HG03432 (cell line): ENCODE measurements at regions not wholly inside any gene's neighbourhood (a gene's known extent, or its start where the extent isn't known, plus 50 kb on each side); places are given as distances from the start of the nearest gene placed in this dataset.
"Not testable (repeated sequence)": the region's sequence is repeated elsewhere in the genome, so short reads cannot be mapped to it uniquely, and the experiment has no call there.

ENCODE experiments used
- ATAC-seq: cut with Tn5 transposase; IDR thresholded peaks from one replicate; pipeline ENCODE4 v1.9.1; 2021; ENCODE audit warnings: mild to moderate bottlenecking, moderate library complexity; ENCODE audit not compliant: unreplicated experiment

DNA sequence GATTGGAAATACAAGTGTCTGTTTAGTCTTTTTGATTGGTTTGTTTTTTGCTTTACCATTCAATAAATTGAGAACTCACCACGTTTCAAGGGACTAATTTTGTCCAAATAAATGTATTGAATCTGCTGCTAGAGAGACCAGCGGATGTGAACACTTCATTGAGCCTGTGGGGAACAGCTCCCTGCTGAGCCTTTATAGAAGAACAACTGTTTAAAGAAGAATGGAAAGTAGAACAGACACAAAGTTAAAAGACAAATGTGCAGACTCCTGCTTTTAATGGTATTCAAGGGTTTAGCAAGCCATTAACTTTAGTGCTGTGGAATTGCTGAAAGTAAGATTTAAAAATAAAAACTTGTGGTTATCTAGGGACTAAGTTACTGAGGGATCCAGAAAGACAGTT lies 817.7 kb upstream of the B3GALT2 start:
- no peak for ATAC-seq

GRCh38 chr1:194001726-194002350 lies 815.4 kb upstream of the B3GALT2 start:
- ATAC-seq = not testable (repeated sequence)

DNA sequence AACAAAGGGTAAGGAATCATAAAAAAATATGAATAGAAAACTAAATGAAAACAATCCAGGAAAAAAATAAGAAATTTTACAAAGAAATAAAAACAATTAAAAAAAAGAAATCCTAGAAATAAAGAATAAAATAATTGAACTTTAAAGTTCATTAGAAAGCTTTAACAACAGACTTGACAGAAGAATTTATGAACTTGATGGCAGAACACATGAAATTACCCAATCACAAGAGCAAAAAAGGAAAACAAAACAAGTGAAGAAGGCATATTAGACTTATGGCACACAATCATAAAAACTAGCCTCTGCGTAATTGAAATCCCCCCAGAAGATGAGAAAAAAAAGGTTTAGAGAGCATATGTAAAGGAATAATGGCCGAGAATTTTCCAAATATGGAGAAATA lies 802.5 kb upstream of the B3GALT2 start:
- ATAC-seq = no peak

DNA sequence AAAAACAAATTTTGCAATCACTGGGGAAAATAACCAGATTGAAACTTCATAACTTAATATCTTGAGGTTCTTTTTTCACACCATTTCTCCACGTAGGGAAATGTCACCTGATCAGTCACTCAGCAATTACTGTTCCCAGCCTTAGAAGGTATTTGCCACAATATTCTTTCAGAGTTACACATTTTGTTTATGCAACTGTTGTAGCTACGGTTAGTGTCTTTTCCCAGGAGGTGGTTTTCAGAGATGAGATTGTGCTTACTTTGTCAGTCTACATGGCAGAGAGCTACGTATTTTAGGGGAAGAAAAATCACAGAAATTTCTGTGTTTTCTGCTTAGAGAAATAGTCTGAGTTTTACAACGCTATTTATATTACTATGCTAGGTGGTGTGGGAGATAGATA lies 792.8 kb upstream of the B3GALT2 start:
- no peak for ATAC-seq

- no peak for ATAC-seq
These were observed 787.9 kb upstream of the B3GALT2 start for GRCh38 chr1:193974286-193974798.

- no peak for ATAC-seq
These were observed 787.0 kb upstream of the B3GALT2 start for GRCh38 chr1:193973428-193973827.

DNA sequence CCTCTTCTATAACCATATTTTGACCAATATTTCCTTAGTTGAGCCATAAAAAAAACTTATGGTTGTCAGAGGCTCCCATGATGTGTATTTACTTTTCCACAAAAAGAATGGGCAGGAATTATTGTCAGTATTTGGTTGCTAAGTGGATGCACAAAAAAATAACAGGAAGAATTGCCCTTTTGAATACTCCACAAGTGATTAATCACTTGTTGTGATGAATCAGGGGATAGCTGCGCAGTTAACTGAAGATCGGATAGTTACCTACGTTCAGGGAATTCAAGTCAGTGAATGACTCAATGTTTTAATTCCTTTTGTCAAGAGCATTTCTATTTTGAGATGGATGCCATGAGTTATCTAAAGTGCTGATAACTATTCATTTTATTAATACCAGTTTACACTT lies 785.2 kb upstream of the B3GALT2 start:
- no peak for ATAC-seq

- no peak for ATAC-seq
These were observed 774.1 kb upstream of the B3GALT2 start for GRCh38 chr1:193960499-193960898.

- ATAC-seq = no peak
These were observed 773.6 kb upstream of the B3GALT2 start for GRCh38 chr1:193960040-193960439.

GRCh38 chr1:193957556-193958095 lies 771.2 kb upstream of the B3GALT2 start:
- no peak for ATAC-seq

DNA sequence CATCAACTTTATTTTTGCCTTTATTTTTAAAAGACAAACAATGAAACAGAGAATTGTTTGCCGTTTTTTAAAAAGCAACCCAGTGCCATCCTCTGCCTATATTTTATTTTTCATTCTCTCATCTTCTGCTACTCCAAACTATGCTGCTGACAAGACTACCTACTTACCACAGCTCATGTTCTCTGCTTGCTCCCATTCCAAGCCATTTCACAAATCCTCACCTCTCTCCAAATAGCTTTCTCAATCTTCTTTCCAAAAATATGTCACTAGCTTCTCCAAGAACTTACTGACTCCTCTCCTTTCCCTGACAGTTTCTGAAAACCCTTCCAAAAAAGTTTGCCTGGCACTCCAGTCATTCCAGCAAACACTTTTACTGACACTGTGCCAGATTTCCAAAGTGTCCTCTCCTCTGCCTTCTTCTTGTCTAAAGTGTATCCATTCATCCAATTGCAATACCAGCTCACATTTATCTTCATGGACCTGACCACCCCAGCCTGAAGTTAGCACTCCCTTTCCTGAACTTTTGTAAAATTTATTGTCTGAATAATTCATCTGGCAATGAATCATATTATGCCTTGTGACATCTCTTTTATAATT lies 766.5 kb upstream of the B3GALT2 start:
- no peak for ATAC-seq

GRCh38 chr1:193951984-193952383 lies 765.6 kb upstream of the B3GALT2 start:
- no peak for ATAC-seq

DNA sequence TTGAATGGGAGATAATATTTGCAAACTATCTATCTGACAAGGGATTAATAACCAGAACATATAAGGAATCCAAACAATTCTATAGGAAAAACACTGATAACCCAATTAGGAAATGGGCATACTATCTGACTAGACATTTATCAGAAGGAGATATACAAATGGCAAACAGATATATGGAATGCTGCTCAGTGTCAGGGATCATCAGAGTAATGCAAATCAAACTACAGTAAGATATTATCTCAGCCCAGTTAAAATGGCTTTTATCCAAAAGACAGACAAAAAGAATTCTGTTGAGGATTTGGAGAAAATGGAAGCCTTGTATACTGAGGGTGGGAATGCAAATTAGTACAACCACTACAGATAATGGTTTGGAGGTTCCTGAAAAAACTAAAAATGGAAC lies 758.0 kb upstream of the B3GALT2 start:
- ATAC-seq = no peak

- ATAC-seq = no peak
These were observed 753.8 kb upstream of the B3GALT2 start for GRCh38 chr1:193940176-193940575.

DNA sequence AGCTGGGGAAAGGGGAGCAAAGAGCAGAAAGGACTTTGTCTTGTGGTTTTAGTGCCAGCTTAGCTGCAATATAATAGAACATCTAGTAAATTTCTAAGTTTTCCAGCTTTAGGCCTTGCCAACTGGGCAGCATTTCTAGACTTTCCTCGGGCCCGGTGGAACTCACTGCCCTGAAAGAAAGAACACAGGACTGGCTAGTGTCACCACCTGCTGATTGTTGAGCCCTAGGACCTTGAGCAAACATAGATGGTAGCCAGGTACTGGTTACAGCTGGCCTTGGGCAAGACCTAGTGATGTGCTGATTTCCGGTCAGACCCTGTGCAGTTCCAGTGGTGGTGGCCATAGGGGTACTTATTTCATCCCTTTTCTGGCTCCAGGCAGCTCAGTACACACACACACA lies 753.2 kb upstream of the B3GALT2 start:
- ATAC-seq = no peak

GRCh38 chr1:193937308-193937707 lies 750.9 kb upstream of the B3GALT2 start:
- ATAC-seq = no peak

GRCh38 chr1:193932979-193933378 lies 746.6 kb upstream of the B3GALT2 start:
- no peak for ATAC-seq

DNA sequence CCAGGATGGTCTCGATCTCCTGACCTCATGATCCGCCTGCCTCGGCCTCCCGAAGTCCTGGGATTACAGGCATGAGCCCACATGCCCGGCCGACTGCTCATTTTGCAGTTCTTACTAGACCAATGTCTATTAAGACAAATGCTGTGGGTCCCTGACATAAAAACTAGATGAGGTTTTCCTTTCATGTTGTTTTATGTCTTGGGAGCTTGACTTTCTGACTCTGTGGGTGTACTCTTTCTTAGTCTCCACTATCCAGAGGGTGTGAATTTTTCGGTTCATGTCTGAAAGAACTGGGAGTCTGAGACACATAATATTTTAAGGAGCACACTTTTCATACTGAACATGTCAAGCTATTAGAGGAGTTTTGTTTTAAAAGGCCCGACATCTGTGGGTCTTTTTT lies 744.9 kb upstream of the B3GALT2 start:
- no peak for ATAC-seq

GRCh38 chr1:193929374-193930033 lies 743.1 kb upstream of the B3GALT2 start:
- ATAC-seq = no peak

DNA sequence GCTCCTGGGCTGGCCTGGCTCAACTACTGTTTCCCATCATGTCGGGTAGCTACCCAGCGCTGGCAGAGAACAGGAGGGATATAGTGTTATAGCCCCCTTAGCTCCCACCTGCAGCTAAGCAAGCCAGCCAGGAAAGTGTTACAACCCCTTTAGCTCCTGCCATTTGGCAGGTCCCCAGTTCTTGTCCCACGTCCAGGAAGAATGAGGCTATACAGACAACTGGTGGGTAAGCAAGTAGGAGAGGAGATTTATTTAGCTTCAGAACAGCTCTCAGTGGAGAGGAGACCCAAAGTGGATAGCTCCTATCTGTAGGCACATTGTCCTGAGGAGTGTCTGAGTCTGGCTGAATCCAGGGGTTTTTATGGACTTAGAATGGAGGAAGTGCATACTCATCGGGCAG lies 741.1 kb upstream of the B3GALT2 start:
- ATAC-seq = no peak

DNA sequence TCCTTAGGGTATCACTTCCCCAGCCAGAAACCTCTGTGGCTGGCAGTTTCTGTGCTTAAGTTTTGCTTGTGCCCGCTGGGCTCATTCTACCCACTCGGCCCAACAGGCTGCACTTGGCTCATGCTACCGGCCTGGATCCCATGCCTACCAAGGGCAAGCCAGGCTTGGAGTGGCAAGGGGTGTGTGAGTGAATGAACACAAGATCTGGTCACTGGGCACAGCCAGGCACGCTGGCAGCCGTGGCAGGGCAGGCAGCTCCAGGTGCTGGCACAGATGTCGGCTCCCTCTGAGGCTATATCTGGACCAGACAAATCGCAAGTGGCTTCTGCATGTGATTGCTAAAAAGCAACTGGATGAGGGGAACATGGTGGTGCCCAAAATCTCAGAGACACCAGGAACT lies 740.5 kb upstream of the B3GALT2 start:
- ATAC-seq = no peak

- no peak for ATAC-seq
These were observed 733.4 kb upstream of the B3GALT2 start for GRCh38 chr1:193919827-193920226.
